ENCODE measurements at regions not wholly inside any gene's neighbourhood (a gene's known extent, or its start where the extent isn't known, plus 50 kb on each side); places are given as distances from the start of the nearest gene placed in this dataset.

GRCh38 chr5:57929271-57929670 lies 446.7 kb upstream of the ACTBL2 start:
- TF ChIP-seq ELF4 (IDR thresholded peaks at IDR 0.05): no peak
- TF ChIP-seq L3MBTL2 (conservative IDR thresholded peaks at IDR 0.05): no peak
- no peak for TF ChIP-seq LEF1 (IDR thresholded peaks at IDR 0.05; ENCODE audit: borderline replicate concordance)
- no peak for TF ChIP-seq FOXM1 (IDR thresholded peaks at IDR 0.05; ENCODE audit: borderline replicate concordance)
- TF ChIP-seq BHLHE40 (IDR thresholded peaks at IDR 0.05; ENCODE audit: borderline replicate concordance): no peak
- TF ChIP-seq NFRKB (IDR thresholded peaks at IDR 0.05): no peak
- no peak for TF ChIP-seq SP1 (IDR thresholded peaks at IDR 0.05)
- no peak for TF ChIP-seq ARNT (IDR thresholded peaks at IDR 0.05)
- TF ChIP-seq FOXA1 (IDR thresholded peaks at IDR 0.05): no peak
- TF ChIP-seq ZNF384 (IDR thresholded peaks at IDR 0.05): no peak
- TF ChIP-seq TARDBP (IDR thresholded peaks at IDR 0.05): no peak
- TF ChIP-seq CTBP1 (IDR thresholded peaks at IDR 0.05; ENCODE audit: borderline replicate concordance): no peak
- TF ChIP-seq PKNOX1 (IDR thresholded peaks at IDR 0.05): no peak
